ENCODE measurements at regions not wholly inside any gene's neighbourhood (a gene's known extent, or its start where the extent isn't known, plus 50 kb on each side); places are given as distances from the start of the nearest gene placed in this dataset.

GRCh38 chr4:90030953-90031352, 96.2 kb upstream of the CCSER1 start:
- TF ChIP-seq CREB5 (CRISPR knock-in tag; IDR thresholded peaks at IDR 0.05; ENCODE audit: low read depth), result no peak
- TF ChIP-seq PATZ1 (CRISPR knock-in tag; IDR thresholded peaks at IDR 0.05; ENCODE audit: borderline replicate concordance), result no peak
- no peak for TF ChIP-seq CSDC2 (CRISPR knock-in tag; IDR thresholded peaks at IDR 0.05)
- no peak for TF ChIP-seq CSRNP3 (CRISPR knock-in tag; IDR thresholded peaks at IDR 0.05)
- TF ChIP-seq GLIS3 (CRISPR knock-in tag; IDR thresholded peaks at IDR 0.05), result no peak
- no peak for TF ChIP-seq RARB (CRISPR knock-in tag; IDR thresholded peaks at IDR 0.05)
- no peak for TF ChIP-seq ZNF565 (CRISPR knock-in tag; conservative IDR thresholded peaks at IDR 0.05; ENCODE audit: low read depth)
- no peak for TF ChIP-seq ESRRG (CRISPR knock-in tag; IDR thresholded peaks at IDR 0.05)
- TF ChIP-seq TCF4 (CRISPR knock-in tag; IDR thresholded peaks at IDR 0.05; ENCODE audit: borderline replicate concordance), result no peak
- TF ChIP-seq TSHZ2 (CRISPR knock-in tag; IDR thresholded peaks at IDR 0.05), result no peak
- TF ChIP-seq SNAI2 (CRISPR knock-in tag; IDR thresholded peaks at IDR 0.05), result no peak
